AG04449 (cell line): ENCODE measurements at regions not wholly inside any gene's neighbourhood (a gene's known extent, or its start where the extent isn't known, plus 50 kb on each side); places are given as distances from the start of the nearest gene placed in this dataset.

Experiments
- CTCF ChIA-PET: fragments of 350-600 bp; formaldehyde crosslinking; extraction: SDS; loops from one replicate; lab custom pipeline; 2021; ENCODE audit warnings: antibody characterized with exemption; lab: Yijun Ruan, JAX
- POLR2A ChIA-PET: fragments of 400-600, 350-600 bp; formaldehyde crosslinking; extraction: SDS; loops from one replicate; lab custom pipeline; 2020; ENCODE audit warnings: antibody characterized with exemption, inconsistent platforms; lab: Yijun Ruan, JAX
- DNase-seq: peaks from one replicate; pipeline ENCODE4 v3.0.0-alpha.2; 2010; ENCODE audit warnings: low read depth, low spot score
- H3K4me3 ChIP-seq: 2 replicates; pipeline ENCODE4 v1.5.1; 2011; ENCODE audit warnings: low read depth, mild to moderate bottlenecking, control low read depth, low read length
- CTCF ChIP-seq: IDR thresholded peaks from one replicate; pipeline ENCODE4 v1.5.1; 2011; ENCODE audit warnings: mild to moderate bottlenecking, moderate library complexity, low read length, control low read depth, inconsistent platforms; ENCODE audit not compliant: insufficient read depth; ENCODE audit errors: missing control alignments

- CTCF ChIA-PET = no interaction called here
- H3K4me3 ChIP-seq = no peak overlapping the region
- TF ChIP-seq CTCF = no peak
- POLR2A ChIA-PET = no interaction called here
- no peak for DNase-seq
These were observed 264.5 kb upstream of the PIK3C3 start for GRCh38 chr18:41690332-41691127.

- no peak for TF ChIP-seq CTCF
These were observed 267.9 kb upstream of the PIK3C3 start for GRCh38 chr18:41687138-41687537.

GRCh38 chr18:41681138-41681880 is 273.7 kb upstream of the PIK3C3 start:
- POLR2A ChIA-PET = interaction anchor here (0.7 kb wide), 1 partner anchor 28 kb away, joined by 3 read pairs; no protein-coding TSS in a partner anchor
- no peak for TF ChIP-seq CTCF
- CTCF ChIA-PET = no interaction called here
- DNase-seq = no peak
- no peak overlapping the region for H3K4me3 ChIP-seq

More at GRCh38 chr18:41687138-41687537, 267.9 kb upstream of the PIK3C3 start:
- no peak for DNase-seq
- POLR2A ChIA-PET = no interaction called here
- H3K4me3 ChIP-seq = no peak overlapping the region
- CTCF ChIA-PET = no interaction called here

- POLR2A ChIA-PET = no interaction called here
- CTCF ChIA-PET = no interaction called here
- no peak for DNase-seq
- no peak for TF ChIP-seq CTCF
- no peak overlapping the region for H3K4me3 ChIP-seq
These were observed 280.5 kb upstream of the PIK3C3 start for GRCh38 chr18:41674506-41674905.

GRCh38 chr18:41666231-41666630 is 288.8 kb upstream of the PIK3C3 start:
- no peak for DNase-seq
- POLR2A ChIA-PET = no interaction called here
- CTCF ChIA-PET = no interaction called here
- TF ChIP-seq CTCF = no peak
- H3K4me3 ChIP-seq = no peak overlapping the region

- DNase-seq = no peak
- no peak overlapping the region for H3K4me3 ChIP-seq
- TF ChIP-seq CTCF = no peak
- CTCF ChIA-PET = no interaction called here
- POLR2A ChIA-PET = no interaction called here
These were observed 289.8 kb upstream of the PIK3C3 start for GRCh38 chr18:41665210-41665609.
